ENCODE measurements at regions not wholly inside any gene's neighbourhood (a gene's known extent, or its start where the extent isn't known, plus 50 kb on each side); places are given as distances from the start of the nearest gene placed in this dataset.

- TF ChIP-seq ZNF843 (tag by site-specific recombination; IDR thresholded peaks at IDR 0.05) (no peak), ZNF175 (tag by site-specific recombination; IDR thresholded peaks at IDR 0.05) (no peak), YY2 (tag by site-specific recombination; IDR thresholded peaks at IDR 0.05) (no peak), YY1 (tag by site-specific recombination; IDR thresholded peaks at IDR 0.05) (no peak), ZNF837 (tag by site-specific recombination; IDR thresholded peaks at IDR 0.05) (no peak), ZNF121 (tag by site-specific recombination; IDR thresholded peaks at IDR 0.05) (no peak), ZNF549 (tag by site-specific recombination; IDR thresholded peaks at IDR 0.05) (no peak)
Measured at GRCh38 chr9:105129731-105130130, 114.7 kb upstream of the SLC44A1 start.
